Fibroblast of skin of scalp (primary cell): ENCODE measurements at regions not wholly inside any gene's neighbourhood (a gene's known extent, or its start where the extent isn't known, plus 50 kb on each side); places are given as distances from the start of the nearest gene placed in this dataset.

Experiments used
- DNase-seq: peaks from one replicate; pipeline ENCODE4 v3.0.0-alpha.2; 2013

DNA sequence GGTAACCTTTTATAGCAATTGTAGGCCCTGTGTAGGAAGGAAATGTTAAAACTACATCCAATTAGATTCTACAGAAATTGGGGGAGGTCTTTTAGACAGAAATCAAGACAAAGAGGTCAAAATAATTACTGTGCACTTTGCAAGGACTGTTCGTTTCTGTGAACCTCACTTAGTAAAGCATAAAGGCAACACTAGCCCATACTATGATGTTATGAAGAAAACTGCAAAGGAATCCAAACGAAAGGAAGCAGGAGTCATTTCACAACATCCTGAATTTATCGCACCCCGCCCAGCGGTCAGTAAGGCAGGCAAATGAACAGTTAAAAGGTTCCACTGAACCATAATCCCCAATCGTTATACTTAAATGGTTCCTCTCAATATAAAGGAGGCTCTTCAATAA is 429.5 kb upstream of the ARID1B start:
- no peak for DNase-seq

DNA sequence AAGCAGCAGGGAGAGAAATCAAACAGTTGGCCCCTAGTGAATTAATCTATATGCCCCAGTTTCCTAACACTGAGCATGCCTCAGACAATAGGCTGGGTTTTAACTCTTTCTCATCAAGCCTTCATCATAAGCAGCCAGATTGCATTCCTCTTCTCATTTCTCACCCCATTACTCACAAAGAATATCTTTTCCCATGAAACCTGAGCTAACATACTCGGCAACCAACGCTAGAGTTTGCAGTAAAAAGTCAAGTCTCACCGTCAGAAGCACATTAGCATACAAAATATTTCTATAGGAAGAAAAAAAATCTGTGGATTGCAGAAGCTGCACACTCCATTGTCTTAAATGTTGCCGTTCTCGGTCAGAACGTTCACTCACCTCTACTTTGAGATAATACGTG is 429.9 kb upstream of the ARID1B start:
- DNase-seq: peak; percentile 4

DNA sequence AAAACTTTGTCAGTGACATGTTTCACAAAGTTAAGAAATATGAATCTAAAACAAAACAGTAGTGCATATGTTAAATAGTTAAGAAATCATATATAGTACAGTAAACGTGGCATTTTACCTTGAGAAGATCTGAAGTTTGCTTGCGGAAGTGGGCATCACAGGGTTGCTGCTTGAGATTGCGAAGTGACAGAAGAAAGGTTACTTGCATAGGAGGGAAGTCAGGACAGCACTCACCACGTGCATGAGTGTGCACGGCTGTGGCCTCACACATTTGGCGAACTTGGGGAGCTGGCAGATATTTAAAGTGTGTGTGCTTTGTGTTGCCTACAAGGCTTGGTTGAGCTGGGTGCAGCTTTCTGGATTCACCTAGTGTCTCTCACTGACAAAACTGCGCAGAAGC is 431.5 kb upstream of the ARID1B start:
- no peak for DNase-seq

DNA sequence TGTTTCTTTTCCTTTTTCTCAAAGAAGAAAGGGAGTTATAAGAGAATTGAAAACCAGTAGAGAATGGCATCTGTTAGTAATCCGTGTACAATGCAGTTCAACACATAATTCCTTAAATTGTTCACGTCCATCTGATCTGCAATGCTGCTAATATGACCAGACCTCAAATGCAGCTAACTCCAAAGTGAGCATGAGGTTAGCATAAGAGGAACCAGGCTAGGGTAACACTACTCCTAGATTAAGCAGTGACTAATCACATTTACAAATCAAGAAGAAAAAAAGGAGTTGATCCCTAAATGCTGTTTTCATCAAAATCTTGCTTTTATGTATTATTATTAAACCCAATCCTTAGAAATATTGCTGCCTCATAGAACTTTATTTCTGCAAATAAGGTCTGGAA is 432.7 kb upstream of the ARID1B start:
- DNase-seq: no peak

DNA sequence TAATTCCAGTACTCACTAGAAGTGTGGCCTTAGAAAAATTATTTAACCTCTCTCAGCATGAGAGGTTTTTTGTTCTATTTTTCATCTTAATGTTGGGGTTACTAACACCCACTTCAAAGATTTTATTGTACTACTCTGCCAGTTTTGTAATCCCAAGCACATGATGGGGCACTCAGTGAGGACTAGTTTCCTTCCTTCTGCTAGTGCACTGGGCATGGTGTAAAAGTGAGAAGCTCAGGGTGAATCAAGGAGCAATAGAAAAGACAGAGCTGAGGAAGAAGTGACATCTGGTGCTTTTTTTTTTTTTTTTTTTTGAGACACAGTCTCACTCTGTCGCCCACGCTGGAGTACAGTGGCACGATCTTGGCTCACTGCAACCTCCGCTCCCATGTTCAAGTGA is 439.4 kb upstream of the ARID1B start:
- no peak for DNase-seq

DNA sequence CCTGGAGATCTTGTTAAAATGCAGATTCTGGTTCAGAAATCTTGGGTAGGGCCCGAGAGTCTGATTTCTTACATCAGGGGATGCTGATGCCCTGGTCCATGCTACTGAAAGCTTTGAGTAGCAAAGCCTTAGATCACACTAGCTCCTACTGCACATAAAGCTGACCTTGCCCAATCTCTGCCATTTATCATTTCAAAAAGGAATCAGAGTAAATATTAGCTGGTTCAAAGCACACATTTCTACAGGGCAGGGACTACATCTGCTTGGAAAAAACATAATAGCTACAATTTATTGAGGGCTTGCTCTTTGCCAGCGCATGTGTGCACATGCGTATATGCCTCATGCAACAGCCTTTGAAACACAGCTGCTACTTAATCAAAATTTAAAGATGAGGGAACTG is 440.4 kb upstream of the ARID1B start:
- DNase-seq: no peak

DNA sequence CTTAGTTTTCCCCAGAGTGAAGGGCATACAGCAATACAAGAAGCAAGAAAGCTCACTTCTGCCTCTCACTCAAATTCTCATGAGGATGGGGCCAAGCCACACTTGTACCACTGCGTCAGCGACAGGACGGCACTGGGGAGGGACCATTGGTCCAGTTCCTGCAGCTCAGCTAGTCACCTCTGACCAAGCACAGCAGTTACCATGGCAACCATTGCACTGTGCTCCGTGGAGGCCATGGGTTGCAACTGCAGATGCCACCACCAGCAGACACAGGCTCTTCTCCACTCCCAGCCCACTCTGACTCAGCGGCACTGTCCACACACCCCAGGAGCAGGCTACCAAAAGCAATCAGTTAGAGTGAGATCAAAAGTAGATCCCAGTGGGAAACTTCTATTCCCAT is 441.1 kb upstream of the ARID1B start:
- DNase-seq: no peak

DNA sequence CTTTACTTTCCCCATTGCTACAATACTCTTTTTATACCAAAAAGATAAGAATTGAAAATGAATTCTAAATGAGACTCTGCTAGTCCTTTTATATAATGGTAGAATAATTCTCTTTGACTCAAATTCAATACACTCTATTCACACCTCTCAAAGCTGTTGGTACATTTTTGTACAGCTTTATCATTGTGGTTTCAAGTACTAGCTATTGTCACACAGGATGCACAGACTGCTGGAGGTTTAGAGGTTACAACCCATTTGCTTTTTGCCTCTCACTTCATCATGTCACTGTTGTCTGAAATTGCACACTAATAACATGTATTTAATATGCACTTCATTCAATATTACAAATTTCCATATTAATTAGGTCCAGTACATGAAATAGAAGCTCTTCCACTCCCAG is 442.2 kb upstream of the ARID1B start:
- DNase-seq: no peak

DNA sequence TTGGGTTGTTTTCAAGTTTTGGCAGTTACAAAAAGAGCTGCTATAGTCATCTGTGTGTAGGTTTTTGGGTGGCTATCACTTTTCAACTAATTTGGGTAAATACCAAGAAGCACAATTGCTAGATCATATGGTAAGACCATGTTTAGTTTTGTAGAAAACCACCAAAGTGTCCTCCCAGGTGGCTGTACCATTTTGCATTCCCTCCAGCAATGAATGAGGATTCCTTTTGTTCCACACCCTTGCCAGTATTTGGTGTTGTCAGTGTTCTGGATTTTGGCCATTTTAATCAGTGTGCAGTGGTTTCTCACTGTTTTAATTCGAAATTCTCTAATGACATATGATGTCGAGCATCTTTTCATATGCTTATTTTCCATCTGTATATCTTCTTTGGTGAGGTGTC is 457.5 kb upstream of the ARID1B start:
- no peak for DNase-seq

DNA sequence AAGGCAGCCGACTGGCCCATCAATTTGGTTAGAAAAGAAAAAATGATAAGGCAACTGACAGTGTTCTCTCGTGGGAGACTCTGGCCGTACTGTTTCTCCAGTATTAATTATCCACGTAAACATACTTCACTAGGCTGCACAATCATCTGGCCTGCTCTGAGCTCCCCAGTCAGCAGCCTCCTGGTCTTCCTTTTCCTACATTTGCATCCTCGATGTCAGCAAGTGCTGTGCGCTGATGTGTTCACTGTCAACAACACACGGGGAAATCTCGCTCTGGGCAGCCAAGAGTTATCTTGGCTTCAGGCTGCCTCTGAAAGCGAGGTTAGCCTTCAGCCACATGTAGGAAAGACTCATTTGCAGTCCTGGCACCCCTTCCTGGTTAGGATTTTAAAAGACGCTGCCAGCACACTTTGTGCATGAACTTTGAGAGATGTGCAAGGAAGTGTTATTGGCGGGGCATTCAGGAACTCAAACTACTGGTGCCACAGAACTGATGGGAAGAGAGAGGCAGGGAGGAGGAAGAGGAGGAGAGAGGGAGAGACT is 460.5 kb upstream of the ARID1B start:
- DNase-seq: no peak

DNA sequence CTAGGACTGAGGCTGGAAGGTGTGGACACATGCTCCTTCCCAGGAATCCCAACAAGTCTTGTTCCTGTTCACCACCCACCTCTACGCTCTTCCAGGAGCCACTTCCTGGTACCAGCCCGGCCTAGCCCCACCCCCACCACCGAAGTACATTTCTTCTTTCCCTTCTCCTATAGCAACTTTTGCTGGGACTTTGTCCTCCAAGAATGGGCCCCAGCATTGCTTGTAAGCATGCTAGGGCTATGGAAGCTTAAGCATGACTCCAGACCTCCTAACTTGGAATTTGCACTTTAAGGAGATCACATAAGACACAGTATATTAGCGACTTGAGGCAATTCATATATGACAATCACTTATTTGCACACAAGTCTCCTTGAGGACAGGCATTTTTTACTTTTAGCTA is 462.0 kb upstream of the ARID1B start:
- no peak for DNase-seq

DNA sequence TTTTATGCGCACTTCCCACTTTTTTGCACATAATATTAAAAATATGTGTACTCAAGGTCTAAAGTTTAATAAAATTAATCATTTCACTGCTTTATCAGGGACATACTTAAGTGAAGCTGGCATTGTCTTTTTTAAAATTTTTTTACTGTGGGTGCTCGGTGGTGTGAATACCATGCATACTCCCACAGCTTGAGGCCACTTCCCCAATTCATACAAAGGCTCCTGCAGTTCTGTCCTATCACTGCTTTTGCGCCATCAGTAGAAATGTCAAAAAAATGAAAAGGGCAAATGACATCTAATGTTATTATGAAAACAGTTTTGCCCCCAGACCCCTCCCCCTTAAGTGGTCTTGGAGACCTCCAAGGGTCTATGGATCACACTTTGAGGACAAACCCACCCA is 464.1 kb upstream of the ARID1B start:
- no peak for DNase-seq

DNA sequence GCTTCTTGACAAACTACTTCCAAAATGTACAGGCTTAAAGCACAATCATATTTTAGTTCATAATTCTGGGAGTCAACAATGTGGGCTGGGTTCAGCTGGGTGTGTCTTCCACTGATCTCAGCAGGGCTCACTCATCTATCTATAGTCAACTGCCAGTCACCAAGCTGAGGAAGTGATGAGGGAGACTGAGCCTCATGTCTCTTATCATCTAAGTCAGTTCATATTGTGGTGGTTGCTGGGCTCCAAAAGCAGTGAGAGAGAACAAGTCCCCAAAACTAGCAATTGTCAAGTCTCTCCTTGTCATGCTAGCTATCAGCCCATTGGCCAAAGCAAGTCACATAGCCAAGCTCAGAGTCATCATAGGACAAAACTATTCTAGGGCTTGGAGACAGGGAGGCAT is 465.9 kb upstream of the ARID1B start:
- no peak for DNase-seq

DNA sequence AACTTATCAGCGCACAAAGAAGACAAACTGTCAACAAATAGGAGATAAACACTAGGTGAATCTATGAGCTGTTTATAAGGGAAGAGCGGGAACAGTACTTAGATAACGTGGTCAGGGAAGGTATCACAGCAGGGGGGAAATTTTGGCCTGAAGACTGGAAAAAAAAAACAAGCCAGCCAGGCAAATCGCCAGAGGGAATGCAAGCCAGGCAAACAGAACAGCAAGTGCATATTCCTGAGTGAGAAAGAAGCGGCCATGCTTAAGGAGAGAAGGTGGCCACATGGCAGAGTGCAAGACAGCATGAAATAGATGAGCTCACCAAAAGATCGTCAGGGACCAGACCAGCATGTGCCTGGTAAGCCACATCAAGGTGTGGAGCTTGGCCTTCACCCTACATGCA is 466.5 kb upstream of the ARID1B start:
- no peak for DNase-seq

DNA sequence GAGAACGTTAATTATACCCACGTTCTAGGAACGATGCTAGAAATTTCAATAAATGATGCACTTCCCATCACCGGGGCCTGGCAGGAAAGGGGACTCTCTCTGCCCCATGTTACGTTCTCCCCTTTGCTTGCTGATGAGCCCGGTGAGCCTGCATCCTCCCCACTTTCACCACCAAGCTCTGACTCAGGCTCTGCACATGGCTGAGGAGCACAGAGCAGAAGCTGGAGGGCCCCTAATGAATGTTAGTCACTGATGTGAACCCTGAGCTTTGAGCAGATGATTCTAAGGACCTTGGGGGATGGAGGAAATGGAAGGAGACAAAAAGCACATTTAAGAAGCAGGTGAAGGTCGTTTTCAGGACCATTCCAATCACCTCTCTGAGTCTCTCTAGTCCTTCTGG is 468.2 kb upstream of the ARID1B start:
- no peak for DNase-seq

DNA sequence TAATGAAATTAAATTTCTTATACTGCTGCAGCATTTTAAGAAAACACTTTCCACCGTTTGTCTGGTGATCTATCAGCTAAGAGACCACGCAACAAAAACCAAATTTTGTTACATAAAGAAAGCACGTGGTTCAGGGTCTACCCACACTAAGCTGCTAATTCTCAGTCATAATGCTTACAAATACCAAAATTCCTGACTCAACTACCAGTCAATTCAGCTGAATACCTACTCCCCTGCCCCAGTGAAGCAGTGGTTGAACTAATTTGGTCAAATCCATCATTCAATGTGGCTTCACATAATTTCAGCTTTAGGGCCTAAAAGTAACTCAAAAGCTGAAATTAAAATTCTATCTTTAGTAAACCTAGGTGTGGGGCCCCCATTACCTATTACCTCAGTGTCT is 468.6 kb upstream of the ARID1B start:
- no peak for DNase-seq

DNA sequence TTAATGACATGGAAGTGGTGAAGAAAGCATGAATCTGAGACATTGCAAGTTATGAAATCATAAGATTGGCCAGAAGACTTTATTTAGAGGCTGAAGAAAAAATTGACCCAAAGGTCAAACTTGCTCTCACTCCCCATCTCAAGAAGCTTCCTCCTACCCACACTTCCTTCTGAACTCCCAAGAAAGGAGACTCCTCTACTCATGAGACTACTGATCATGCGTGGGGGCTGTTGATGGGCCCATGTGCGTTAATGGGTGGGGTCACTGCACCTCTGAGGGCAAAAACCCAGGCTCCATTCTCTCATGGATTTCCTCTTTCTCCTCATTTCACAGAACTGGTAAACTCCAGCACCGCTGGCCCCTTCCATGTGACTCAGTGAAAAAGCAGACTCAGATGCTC is 470.6 kb upstream of the ARID1B start:
- no peak for DNase-seq

DNA sequence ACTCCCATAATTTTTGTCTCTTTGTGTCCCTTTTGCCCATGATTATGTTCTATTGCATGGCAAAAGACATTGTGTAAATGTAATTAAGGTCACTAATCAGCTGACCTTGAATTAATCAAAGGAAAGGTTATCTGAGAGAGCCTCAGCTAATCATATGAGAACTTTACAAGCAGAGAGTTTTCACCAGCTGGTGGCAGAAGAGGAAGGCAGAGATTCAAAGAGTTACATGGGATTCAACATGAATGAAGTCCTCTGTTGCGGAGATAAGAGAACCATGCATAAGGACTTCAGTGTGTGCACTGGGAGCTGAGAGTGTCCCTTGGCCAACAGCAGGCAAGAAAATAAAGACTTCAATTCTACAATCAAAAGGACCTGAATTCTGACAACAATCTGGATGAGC is 494.1 kb upstream of the ARID1B start:
- DNase-seq: no peak

DNA sequence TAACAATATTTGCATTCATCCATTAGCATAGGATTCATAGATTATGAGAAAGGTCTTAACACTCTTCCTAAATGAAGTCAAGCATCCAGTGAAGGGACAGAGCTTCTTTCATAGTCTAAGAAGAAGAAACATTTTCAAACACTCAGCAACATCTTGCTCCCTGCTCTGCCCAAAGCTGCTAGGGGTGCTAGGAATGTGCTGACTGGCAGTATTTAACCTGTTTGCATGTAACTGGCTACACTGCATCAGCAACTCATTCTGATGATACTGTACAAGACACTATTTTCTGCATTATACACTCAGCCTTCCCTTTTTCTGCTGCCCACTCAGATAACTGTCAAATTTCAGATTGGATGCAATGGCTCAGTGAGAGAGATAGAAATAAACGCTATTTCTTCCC is 495.1 kb upstream of the ARID1B start:
- no peak for DNase-seq

DNA sequence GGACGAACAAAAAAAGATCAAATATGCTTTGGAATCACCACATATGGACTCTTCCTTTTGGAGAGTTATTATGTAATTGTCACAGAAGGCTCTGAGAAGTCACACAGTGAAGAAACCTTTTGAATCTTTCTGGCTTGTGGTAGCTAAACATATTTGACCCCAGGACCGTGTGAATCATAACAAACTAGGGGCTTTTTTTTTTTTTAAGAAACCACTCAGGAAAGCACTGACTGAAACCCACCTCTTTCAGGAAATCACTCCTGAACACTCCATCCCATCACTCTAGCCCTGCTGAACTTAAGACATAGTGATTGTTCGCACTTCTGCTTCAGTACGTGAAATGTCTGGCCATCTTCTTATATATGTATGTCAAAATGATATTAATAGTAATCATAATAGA is 495.9 kb upstream of the ARID1B start:
- no peak for DNase-seq

DNA sequence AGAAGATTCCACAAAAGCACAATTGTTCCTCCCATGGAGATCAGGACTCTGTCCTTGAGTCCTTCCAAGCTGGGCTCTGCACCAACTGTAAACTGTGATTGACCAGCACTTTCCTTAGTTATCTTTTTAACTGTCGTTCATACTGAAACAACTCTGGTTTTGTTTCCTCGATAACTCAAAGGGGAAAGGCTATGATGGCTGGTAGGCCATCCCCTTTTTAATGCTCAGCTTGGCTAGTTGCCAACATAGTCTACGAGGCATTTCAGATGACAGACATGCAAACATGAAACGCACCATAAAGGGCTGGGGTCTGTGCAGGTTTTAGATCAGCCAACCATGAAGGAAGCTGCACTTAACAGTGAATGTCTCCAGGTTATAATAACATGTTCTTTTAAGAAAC is 497.1 kb upstream of the ARID1B start:
- DNase-seq: no peak

DNA sequence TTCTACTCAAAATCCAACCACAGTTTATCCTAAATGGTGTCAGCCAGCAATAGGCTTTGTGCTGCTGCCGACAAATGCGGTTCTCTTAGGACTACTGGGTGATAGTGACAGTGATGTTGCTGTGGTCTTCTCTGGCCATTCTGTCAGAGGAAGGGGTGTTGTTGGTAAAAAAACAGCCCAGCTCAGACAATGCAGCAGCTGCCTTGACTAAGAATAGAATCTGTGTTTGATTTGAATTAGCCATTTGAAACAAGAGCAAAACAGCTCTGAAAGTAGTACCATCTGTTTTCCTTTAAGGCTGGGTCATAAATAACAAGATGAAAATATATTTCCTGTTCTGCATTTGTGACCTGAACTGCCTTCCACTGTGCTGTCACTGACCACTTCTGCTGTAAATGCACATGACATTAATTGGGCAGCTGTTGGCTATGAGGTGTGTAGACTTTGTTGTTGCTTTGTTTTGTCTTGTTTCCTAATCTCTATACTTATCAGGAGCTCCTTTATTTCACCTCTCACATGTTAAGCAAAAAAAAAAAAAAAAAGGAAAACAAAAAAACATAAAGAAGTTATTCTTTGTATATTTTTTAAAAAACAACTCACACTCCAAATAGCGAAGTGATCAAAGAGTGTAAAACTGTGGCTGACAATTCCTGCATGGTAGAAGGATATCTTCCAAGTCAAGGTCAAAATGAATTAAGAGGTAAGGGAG is 497.8 kb upstream of the ARID1B start:
- no peak for DNase-seq

DNA sequence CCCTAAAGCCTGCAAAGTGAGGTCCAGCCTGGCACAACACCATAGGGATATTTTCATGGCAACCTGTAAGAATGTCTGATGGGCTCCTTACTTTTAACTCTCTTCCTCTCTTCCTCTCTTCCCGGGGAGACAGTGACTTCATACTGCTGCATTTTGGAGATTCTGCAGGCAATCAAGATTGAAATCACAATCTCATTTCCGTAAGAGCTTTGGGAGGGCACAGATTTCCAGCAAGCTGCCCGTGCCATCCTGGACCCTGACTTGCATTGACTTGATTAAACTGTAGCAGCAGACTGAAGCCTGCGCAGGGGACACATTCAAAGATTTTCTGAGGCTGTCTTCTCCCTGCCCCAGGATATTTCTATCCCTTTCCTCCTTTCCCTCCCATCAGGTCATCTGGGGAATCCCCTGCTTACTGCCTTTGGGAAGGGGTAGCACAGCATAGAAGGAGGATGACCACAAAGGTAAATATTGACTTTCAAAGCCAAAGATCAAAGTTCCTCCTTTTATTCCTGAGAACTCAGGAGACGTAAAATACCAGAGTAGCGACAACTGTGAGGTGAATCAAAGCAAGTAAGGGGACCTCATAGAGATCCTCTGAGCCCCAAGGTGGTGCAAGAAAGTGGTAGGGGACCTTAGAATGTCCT is 504.0 kb upstream of the ARID1B start:
- no peak for DNase-seq

DNA sequence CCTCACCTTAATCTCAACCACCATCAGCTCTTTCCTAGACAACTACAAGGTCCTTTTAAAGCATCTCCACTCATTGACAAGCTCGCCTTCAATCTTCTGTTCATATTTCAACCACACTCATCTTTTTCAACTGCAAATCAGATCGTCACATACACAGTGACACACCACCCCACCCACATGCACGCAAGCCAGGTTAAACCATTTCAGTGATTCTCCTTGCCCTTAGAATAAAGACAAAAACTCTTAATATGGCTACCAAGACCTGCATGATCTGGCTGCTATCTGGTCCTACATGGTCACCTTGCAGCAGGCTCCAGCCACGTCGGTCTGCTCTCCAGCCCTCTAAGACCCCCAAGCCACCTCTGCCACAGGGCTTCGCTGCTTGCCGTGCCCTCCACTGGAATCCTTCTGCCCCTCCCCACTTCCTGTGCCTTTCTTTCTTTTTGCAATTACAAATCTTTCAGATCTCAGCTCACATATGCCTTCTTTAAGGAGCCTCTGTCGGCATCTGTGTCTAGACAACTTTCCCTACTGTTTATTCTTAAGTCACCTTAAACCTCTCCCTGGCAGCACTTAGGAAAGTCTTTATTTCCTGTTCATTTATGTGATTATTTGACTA is 507.3 kb upstream of the ARID1B start:
- DNase-seq: no peak
